GM18505 (cell line): ENCODE measurements at regions not wholly inside any gene's neighbourhood (a gene's known extent, or its start where the extent isn't known, plus 50 kb on each side); places are given as distances from the start of the nearest gene placed in this dataset.

Experiments used
- ATAC-seq: cut with Tn5 transposase; IDR thresholded peaks from one replicate; pipeline ENCODE4 v1.9.1; 2021; ENCODE audit not compliant: unreplicated experiment
- POLR2A ChIP-seq: IDR thresholded peaks from 4 replicates; pipeline ENCODE4 v1.6.1; 2011; ENCODE audit warnings: borderline replicate concordance; ENCODE audit not compliant: insufficient read depth, insufficient read length; ENCODE audit errors: extremely low read depth

GRCh38 chr1:96927125-96927524 is 205.5 kb downstream of the PTBP2 start:
- no peak for TF ChIP-seq POLR2A
- ATAC-seq: no peak

GRCh38 chr1:96931136-96931535 is 209.6 kb downstream of the PTBP2 start:
- no peak for TF ChIP-seq POLR2A
- ATAC-seq: no peak

- no peak for ATAC-seq
- TF ChIP-seq POLR2A: no peak
Observed at GRCh38 chr1:96934282-96934681, 212.7 kb downstream of the PTBP2 start.

- ATAC-seq: no peak
- TF ChIP-seq POLR2A: no peak
Observed at GRCh38 chr1:96944432-96945092, 223.0 kb downstream of the PTBP2 start.

- ATAC-seq: no peak
- no peak for TF ChIP-seq POLR2A
Observed at GRCh38 chr1:96945509-96946084, 224.0 kb downstream of the PTBP2 start.

- no peak for ATAC-seq
Observed at GRCh38 chr1:96955307-96956012, 233.9 kb downstream of the PTBP2 start.

GRCh38 chr1:96962216-96962615 is 240.6 kb downstream of the PTBP2 start:
- TF ChIP-seq POLR2A: no peak
- no peak for ATAC-seq

More at GRCh38 chr1:96955307-96956012, 233.9 kb downstream of the PTBP2 start:
- no peak for TF ChIP-seq POLR2A

- no peak for ATAC-seq
- TF ChIP-seq POLR2A: no peak
Observed at GRCh38 chr1:96962751-96963211, 241.2 kb downstream of the PTBP2 start.

- TF ChIP-seq POLR2A: no peak
- no peak for ATAC-seq
Observed at GRCh38 chr1:96964761-96965160, 243.2 kb downstream of the PTBP2 start.

GRCh38 chr1:96966536-96967138 is 245.1 kb downstream of the PTBP2 start:
- no peak for TF ChIP-seq POLR2A
- ATAC-seq: peak; percentile 93

GRCh38 chr1:96967311-96967710 is 245.7 kb downstream of the PTBP2 start:
- TF ChIP-seq POLR2A: no peak
- no peak for ATAC-seq

GRCh38 chr1:96968541-96968940 is 247.0 kb downstream of the PTBP2 start:
- no peak for TF ChIP-seq POLR2A
- no peak for ATAC-seq

GRCh38 chr1:96968983-96969382 is 247.4 kb downstream of the PTBP2 start:
- no peak for TF ChIP-seq POLR2A
- ATAC-seq: no peak

GRCh38 chr1:96969656-96970163 is 248.1 kb downstream of the PTBP2 start:
- ATAC-seq: no peak
- no peak for TF ChIP-seq POLR2A

GRCh38 chr1:96971439-96971838 is 249.9 kb downstream of the PTBP2 start:
- no peak for ATAC-seq
- TF ChIP-seq POLR2A: no peak
